GM21381 (cell line): ENCODE measurements at regions not wholly inside any gene's neighbourhood (a gene's known extent, or its start where the extent isn't known, plus 50 kb on each side); places are given as distances from the start of the nearest gene placed in this dataset.
"Not testable (repeated sequence)": the region's sequence is repeated elsewhere in the genome, so short reads cannot be mapped to it uniquely, and the experiment has no call there.

ENCODE experiments used
- ATAC-seq: cut with Tn5 transposase; IDR thresholded peaks from one replicate; pipeline ENCODE4 v1.9.1; 2021; ENCODE audit warnings: mild to moderate bottlenecking, moderate library complexity; ENCODE audit not compliant: unreplicated experiment

DNA sequence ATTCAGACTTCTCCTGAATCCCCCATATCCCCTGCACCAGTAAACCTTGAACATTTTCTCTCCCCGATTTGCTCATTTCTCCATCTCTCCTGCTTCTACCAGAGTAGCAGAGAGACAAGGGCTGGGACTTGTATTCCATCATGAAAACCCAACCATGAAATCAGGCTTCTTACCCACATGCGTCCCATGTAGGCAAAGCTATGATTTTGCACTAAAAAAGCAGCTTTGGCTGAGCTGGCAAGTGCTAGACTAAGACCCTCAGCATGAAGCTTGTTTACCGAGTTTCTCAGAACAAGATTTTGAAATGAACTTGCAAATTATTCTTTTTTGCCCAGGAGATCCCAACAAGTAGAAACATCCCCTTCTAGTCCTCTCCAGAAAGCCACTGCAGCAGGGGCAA lies 80.3 kb upstream of the RFLNA start:
- no peak for ATAC-seq

DNA sequence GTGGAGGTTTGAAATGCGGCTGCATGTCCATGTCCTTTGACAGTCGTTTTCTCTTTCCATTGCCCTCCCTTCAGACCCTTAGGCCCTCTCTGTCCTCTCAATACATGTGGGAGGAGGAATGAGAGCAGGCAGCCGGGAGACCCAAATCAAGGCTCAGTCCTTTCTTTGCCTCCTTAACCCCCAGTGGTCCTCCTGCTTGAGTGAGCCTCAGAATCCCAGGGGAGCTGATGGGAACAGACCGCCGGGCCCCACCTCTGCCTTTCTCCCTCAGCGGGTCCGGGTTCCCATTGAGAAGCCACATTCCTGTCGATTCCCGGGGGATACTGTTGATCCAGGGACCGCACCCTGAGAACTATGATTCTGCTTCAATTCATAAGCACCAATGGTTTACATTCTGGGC lies 77.9 kb upstream of the RFLNA start:
- ATAC-seq = no peak

DNA sequence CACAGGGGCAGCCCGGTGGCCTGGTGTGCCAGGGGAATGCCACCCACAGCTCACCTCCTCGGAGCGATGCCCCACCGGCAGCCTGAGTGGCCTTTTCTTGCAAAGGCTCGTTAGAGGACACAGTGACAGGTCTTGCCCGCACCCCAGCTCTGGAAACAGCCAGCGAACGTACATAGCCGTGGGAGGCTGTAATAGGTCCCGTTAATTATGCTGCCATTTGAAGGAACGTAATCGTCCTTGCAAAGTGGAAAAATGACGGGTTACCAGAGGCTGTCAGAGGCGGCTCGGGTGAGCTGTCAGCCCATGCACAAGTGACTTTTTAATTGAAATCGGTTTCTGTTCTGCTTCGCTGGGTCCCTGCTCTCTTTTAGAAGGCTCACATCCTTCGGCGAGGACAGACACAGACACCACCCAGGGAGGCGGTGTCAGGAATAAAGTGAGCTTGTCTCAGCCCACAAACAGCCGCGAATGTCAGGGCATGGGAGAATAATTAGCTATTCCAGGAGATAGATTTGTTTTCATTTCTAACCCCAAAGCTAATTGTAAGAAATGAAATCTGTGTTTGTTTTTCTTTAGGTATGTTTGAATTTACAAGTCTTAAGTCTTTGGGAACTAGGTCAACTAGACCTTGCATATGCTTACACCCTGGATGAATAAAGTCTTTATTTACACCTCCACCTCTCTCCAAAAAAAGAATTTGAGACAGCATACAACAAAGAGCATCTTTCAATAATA lies 77.2 kb upstream of the RFLNA start:
- ATAC-seq = no peak

DNA sequence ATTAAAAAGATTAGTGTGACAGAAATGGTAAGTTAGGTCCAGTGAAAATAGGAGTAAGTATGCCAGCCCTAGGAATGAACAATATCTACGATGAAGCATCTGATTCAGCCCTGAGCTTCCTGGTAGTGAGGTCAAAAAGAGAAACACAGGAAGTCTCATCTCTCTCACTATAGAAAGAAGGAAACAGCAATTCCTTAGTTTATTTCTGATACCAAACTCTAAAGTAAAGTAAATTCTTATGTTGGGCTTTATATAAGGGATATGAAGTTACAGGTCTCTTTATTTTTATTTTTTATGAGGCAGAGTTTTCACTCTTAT lies 76.7 kb upstream of the RFLNA start:
- no peak for ATAC-seq

DNA sequence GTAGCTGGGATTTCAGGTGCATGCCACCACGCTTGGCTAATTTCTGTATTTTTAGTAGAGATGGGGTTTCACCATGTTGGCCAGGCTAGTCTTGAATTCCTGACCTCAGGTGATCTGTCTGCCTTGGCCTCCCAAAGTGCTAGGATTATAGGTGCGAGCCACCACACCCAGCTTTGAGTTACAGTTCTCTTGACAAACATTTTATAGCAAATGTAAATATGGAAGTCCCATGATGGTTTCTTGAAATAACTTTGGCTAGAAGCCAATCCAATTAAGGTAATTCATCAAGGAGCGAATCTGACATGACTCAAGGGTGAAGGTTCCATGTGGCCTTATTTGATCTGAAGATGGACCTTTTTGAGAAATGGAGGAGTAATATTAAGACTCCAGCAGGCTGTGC lies 76.2 kb upstream of the RFLNA start:
- ATAC-seq = not testable (repeated sequence)

- no peak for ATAC-seq
Measured at GRCh38 chr12:124222368-124223245, 72.3 kb upstream of the RFLNA start.

DNA sequence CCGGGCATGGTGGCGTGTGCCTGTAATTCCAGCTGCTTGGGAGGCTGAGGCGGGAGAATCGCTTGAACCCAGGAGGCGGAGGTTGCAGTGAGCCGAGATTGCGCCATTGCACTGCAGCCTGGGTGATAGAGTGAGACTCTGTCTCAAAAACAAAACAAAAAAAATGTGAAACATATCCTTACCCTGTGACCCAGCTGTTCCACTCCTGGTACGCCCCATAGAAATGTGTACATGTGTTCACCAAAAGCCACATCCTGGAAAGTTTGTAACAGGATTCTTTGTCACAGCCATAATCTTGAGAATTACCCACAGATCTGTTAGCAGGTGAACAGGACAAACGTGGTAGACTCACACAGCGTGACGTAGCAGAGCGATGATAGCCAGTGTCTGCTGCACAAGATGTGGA lies 71.2 kb upstream of the RFLNA start:
- not testable (repeated sequence) for ATAC-seq

DNA sequence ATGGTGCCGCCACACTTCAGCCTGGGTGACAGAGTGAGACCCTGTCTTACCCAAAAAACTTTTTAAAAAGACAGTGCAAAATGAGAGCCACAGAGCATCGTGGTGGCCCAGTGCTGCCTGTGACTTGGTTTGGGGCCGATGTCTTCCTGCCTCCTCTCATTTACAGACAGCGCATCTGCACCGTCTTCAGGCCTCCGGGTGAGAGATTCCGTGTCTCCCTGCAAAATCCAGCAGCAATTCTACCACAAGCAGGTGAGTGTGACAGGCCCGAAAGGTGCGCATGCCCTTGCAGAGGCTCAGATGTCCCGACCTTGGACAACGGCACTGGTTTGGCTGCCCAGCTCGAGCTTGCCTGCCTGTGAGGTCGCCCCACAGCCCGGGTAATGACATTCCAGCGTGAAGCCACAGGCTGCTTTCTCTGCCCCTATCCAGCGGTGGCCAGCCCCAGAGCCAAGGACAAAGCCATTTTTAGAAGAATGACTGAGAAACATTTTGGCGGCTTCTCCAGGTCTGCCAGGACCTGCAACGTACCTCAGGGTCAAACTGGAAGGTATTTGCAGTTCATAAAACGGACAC lies 70.3 kb upstream of the RFLNA start:
- no peak for ATAC-seq

GRCh38 chr12:124225730-124226129 lies 69.2 kb upstream of the RFLNA start:
- no peak for ATAC-seq

DNA sequence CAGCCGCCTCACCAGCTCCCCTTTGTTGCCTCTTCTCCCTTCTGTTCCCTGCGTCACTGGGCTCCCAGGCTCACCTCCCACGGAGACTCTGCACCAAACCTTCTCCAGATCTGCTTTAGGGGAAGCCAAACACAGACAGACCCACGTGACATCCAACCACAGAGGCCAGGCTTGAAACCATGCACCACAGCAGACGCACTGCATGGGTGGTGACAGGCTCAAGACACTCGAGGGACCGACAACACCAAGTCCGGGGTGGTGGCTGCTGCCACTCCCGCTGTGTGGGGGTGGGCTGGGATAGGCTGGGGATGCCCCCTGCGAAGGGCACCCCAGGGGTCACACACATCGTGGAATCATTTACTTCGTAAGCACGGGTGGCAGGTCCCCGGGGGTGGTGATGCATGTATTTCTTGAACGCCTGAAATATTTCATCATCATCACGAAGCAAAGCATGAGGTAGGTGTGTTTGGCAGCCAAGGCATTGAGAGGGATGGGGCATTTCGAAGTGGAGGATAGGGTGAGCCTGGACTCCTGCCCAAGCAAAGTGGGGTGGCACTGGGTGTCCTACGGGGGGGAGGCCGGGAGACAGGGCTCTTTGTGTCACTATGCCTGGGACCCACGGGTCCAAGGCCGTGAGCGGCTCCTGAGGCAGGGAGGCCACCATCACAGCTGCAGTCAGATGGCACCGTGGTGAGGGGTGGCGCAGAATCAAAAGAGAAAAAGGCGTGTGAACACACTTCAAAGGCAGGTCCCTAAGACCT lies 66.8 kb upstream of the RFLNA start:
- no peak for ATAC-seq

- ATAC-seq = no peak
Measured at GRCh38 chr12:124229520-124229919, 65.4 kb upstream of the RFLNA start.

- no peak for ATAC-seq
Measured at GRCh38 chr12:124230117-124230757, 64.7 kb upstream of the RFLNA start.

DNA sequence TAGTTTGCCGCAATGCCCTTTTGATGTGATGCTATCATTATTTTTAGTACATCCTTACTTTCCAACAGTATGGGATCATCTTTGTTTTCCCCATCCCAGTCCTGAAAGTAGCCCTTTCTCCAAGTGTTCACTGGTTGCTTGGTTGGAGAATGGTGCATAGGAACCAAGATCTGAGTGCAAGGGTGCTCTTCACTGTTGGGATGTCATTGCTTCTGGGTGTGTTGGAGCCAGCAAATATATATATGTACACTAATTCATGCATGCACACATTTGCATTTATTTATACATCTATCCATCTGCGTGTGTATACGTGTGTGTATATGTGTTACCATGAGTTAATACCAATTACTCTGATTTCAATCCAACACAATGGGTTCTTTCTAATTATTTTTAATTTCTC lies 64.1 kb upstream of the RFLNA start:
- ATAC-seq = no peak

- ATAC-seq = no peak
Measured at GRCh38 chr12:124231980-124232653, 62.8 kb upstream of the RFLNA start.

DNA sequence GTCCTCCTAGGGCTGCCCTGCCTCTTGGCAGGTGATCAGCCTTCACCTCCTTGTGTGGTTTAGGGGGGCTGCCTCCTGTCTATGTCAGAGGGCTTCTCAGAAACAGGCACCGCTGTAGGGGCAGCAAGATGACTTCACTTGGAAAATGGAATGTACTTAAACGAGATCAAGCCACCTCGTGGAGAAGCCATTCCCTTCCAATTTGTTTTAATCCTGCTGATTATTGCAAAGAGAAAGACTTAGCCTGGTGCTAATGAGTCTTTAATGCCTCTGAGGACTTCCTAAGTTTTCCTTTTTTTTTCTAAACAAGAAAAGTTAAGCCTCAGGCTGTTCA lies 62.3 kb upstream of the RFLNA start:
- ATAC-seq = no peak

GRCh38 chr12:124233041-124233796 lies 61.7 kb upstream of the RFLNA start:
- ATAC-seq = no peak

- no peak for ATAC-seq
Measured at GRCh38 chr12:124233846-124234640, 60.9 kb upstream of the RFLNA start.

GRCh38 chr12:124236625-124237031 lies 58.3 kb upstream of the RFLNA start:
- no peak for ATAC-seq

DNA sequence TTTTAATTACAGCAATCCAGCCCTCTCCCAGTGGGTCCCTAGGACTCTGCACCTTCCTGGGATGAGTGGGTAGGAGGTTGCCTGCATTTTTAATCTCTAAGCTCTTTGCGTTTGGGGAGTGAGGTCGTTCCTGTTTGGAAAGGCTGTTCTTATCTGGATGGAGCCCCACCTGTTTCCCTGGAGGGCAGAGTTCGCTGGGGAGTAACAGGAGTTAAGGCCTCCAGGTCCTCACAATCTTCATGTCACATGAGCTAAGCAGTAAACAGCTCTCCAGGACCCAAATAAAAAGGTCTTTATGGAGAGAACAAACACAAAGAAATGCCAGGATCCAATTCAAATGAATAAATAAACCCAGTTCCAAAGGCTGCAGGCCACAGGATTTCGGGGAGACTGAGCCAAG lies 56.0 kb upstream of the RFLNA start:
- no peak for ATAC-seq
